ENCODE measurements at regions not wholly inside any gene's neighbourhood (a gene's known extent, or its start where the extent isn't known, plus 50 kb on each side); places are given as distances from the start of the nearest gene placed in this dataset.

GRCh38 chr13:84096216-84096615, 213.9 kb upstream of the SLITRK1 start:
- Histone ChIP-seq H3K4me1 (ENCODE audit: control insufficient read depth, insufficient read depth, low read length) (no peaks in the 10 kb centered on the region), H2AFZ (replicated peaks; ENCODE audit: low read length, poor library complexity) (no peak overlapping the region), H3K9me1 (ENCODE audit: insufficient read depth, low read length) (no peaks in the 10 kb centered on the region), H2BK120ac (ENCODE audit: low read depth, low read length) (no peak overlapping the region), H2BK20ac (ENCODE audit: low read depth, low read length) (no peak overlapping the region), H4K20me1 (ENCODE audit: insufficient read depth, low read length) (no peaks in the 10 kb centered on the region), H3K4ac (ENCODE audit: low read depth, low read length) (no peak overlapping the region), H2BK15ac (ENCODE audit: low read depth, low read length) (no peak overlapping the region), H3K9me3 (ENCODE audit: control insufficient read depth, insufficient read depth, low read length) (peaks cover 2% of the 10 kb centered on the region; the same call in 1 of the 2 replicates), H3K27ac (ENCODE audit: insufficient read depth, low read length) (no peak overlapping the region), H2AK5ac (ENCODE audit: low read depth, low read length) (no peak overlapping the region), H3K36me3 (ENCODE audit: control insufficient read depth, insufficient read depth, low read length) (no peaks in the 10 kb centered on the region), H3K56ac (ENCODE audit: extremely low read depth, insufficient read depth, low read length) (no peak overlapping the region), H3K18ac (ENCODE audit: low read depth, low read length) (no peak overlapping the region), H2AK9ac (replicated peaks; ENCODE audit: low read depth, low read length, poor library complexity) (no peak overlapping the region), H3K79me1 (ENCODE audit: low read depth in 1 of 2, low read length in 2 of 2) (no peaks in the 10 kb centered on the region), H3K9ac (ENCODE audit: low read depth, low read length) (no peak overlapping the region), H3K4me2 (ENCODE audit: low read depth, low read length) (no peak overlapping the region), H4K91ac (ENCODE audit: insufficient read depth, low read depth, low read length) (no peak overlapping the region), H4K5ac (ENCODE audit: low read depth, low read length) (no peak overlapping the region), H3K14ac (replicated peaks; ENCODE audit: low read depth, low read length) (no peak overlapping the region), H3K23ac (ENCODE audit: low read depth, low read length) (no peak overlapping the region), H2BK5ac (ENCODE audit: low read depth, low read length, poor library complexity, severe bottlenecking) (no peak overlapping the region), H4K8ac (ENCODE audit: low read depth in 2 of 2, low read length in 2 of 2) (no peak overlapping the region), H3K4me3 (ENCODE audit: insufficient read depth, low read depth, low read length) (no peak overlapping the region), H3K27me3 (ENCODE audit: control insufficient read depth, insufficient read depth, low read length) (no peaks in the 10 kb centered on the region)
- dilution Hi-C loops (cut with HindIII; ENCODE audit: low sequenced_read_pairs, unreplicated experiment) (no loop called here), intact Hi-C loops (cut with micrococcal nuclease) (no loop called here), in situ Hi-C loops (cut with MboI; ENCODE audit: low sequenced_read_pairs) (no loop called here)
- no TSS peak for BruUV-seq (replicated peaks)
- TF ChIP-seq RCOR1 (IDR thresholded peaks at IDR 0.05; ENCODE audit: insufficient replicate concordance, low read length) (no peak), BHLHE40 (IDR thresholded peaks at IDR 0.05; ENCODE audit: low read depth, low read length) (no peak), NFE2L2 (IDR thresholded peaks at IDR 0.05; ENCODE audit: low read depth, low read length) (no peak), USF2 (IDR thresholded peaks at IDR 0.05; ENCODE audit: low read depth, low read length) (no peak), MXI1 (IDR thresholded peaks at IDR 0.05; ENCODE audit: borderline replicate concordance, low read depth, low read length) (no peak), MAZ (IDR thresholded peaks at IDR 0.05; ENCODE audit: borderline replicate concordance, low read depth, low read length) (no peak), MAFK (IDR thresholded peaks at IDR 0.05; ENCODE audit: low read depth, low read length) (no peak), RAD21 (IDR thresholded peaks at IDR 0.05; ENCODE audit: low read length) (no peak)
- no CpG with 5 or more reads among the region's 1 CpG for WGBS, 2 experiments (ENCODE audit: extremely low coverage in 2 of 2, insufficient read length in 1 of 2)
- ChIA-PET CTCF (no interaction called here), POLR2A (ENCODE audit: unreplicated experiment) (no interaction called here)
- ATAC-seq (ENCODE audit: low read depth): no peak
- peak; percentile 1 for DNase-seq

Data from IMR-90 (cell line).